Peyer's patch (tissue), 4 donors: ENCODE measurements at regions not wholly inside any gene's neighbourhood (a gene's known extent, or its start where the extent isn't known, plus 50 kb on each side); places are given as distances from the start of the nearest gene placed in this dataset.

Source experiments
- DNase-seq, 3 donors: peaks; one replicate each; pipeline ENCODE4 v3.0.0-alpha.2; 2017 to 2019
- H3K27ac ChIP-seq, 4 donors: fragments of 200-600 bp; sonication (generic); one replicate each; pipeline ENCODE4 v1.5.1; 2016 to 2019
- H3K27me3 ChIP-seq, 2 donors: fragments of 200-600 bp; sonication (generic); one replicate each; pipeline ENCODE4 v1.5.1; 2019
- H3K36me3 ChIP-seq, 3 donors: fragments of 200-600 bp; sonication (generic); one replicate each; pipeline ENCODE4 v1.5.1; 2016 to 2019
- H3K4me1 ChIP-seq, 4 donors: fragments of 200-600 bp; sonication (generic); one replicate each; pipeline ENCODE4 v1.5.1; 2016 to 2019
- H3K4me3 ChIP-seq, 4 donors: fragments of 200-600 bp; sonication (generic); 1 replicate in 3 of 4; 2 replicates in 1 of 4; pipeline ENCODE4 v1.5.1; 2016 to 2019; ENCODE audit warnings: mild to moderate bottlenecking in 1 of 4
- H3K9me3 ChIP-seq, 4 donors: fragments of 200-600 bp; sonication (generic); one replicate each; pipeline ENCODE4 v1.5.1; 2016 to 2019; ENCODE audit warnings: mild to moderate bottlenecking in 1 of 4
- POLR2A ChIP-seq, 2 donors: fragments of 450-650 bp; IDR thresholded peaks; one replicate each; pipeline ENCODE4 v1.5.1; 2017; ENCODE audit warnings: antibody characterized with exemption in 2 of 2, mild to moderate bottlenecking in 2 of 2, moderate library complexity in 2 of 2
- TF ChIP-seq, protein P1 (sequence below), 6 experiments: fragments of 450-650 bp in 4 of 6; fragments of 200-600 bp in 2 of 6; sonication (generic) in 1 of 6; IDR thresholded peaks; one replicate each; pipeline ENCODE4 v1.5.1; 2017 to 2019; ENCODE audit warnings: antibody characterized with exemption in 6 of 6, mild to moderate bottlenecking in 3 of 6, moderate library complexity in 1 of 6

DNA sequence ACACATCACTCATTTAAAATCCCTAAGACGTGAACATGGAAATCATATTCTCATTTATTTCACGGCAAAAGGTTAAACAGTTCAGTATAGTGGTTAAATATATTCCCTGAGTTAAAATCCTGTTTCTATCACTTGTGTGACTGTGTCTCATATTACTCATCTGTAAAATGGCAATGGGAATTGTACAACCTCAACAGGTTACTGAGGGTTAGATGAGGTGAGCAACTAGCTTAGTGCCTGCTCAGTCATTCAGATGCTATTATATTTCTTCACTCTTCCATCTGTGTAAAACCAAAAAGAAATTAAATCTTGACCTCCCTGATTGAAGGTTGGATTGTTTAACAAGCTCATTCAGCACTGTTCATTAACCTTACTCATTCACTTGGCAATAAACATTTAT, 212.4 kb upstream of the STK17B start:
- no peak for DNase-seq
- H3K36me3 ChIP-seq: no peaks in the 10 kb centered on the region
- no peak for TF ChIP-seq POLR2A (IDR thresholded peaks at IDR 0.05)
- TF ChIP-seq, protein P1, sequence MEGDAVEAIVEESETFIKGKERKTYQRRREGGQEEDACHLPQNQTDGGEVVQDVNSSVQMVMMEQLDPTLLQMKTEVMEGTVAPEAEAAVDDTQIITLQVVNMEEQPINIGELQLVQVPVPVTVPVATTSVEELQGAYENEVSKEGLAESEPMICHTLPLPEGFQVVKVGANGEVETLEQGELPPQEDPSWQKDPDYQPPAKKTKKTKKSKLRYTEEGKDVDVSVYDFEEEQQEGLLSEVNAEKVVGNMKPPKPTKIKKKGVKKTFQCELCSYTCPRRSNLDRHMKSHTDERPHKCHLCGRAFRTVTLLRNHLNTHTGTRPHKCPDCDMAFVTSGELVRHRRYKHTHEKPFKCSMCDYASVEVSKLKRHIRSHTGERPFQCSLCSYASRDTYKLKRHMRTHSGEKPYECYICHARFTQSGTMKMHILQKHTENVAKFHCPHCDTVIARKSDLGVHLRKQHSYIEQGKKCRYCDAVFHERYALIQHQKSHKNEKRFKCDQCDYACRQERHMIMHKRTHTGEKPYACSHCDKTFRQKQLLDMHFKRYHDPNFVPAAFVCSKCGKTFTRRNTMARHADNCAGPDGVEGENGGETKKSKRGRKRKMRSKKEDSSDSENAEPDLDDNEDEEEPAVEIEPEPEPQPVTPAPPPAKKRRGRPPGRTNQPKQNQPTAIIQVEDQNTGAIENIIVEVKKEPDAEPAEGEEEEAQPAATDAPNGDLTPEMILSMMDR (IDR thresholded peaks at IDR 0.05): no peak
- H3K4me1 ChIP-seq: peaks cover 0 to 14% (median 0%) of the 10 kb centered on the region in 4 donors
- H3K9me3 ChIP-seq: no peaks in the 10 kb centered on the region
- no peak overlapping the region for H3K27ac ChIP-seq
- H3K27me3 ChIP-seq: no peaks in the 10 kb centered on the region
- H3K4me3 ChIP-seq: no peak overlapping the region

DNA sequence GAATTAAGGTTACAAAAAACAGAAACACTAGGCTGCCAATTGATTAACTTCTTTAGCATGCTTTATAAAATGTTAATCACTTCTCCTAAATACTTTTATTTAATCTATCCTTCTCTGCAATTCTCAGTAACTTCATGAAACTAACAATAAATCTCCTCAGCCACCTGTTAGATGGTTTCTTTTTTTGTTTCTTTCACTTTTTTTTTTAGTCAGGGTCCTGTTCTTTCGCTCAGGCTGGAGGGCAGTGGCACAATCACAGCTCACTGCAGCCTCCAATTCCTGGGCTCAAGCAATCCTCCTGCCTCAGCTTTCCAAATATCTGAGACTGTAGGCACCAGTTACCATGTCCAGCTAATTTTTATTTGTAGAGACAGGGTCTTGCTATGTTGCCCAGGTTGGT, 213.4 kb upstream of the STK17B start:
- Histone ChIP-seq H3K27ac (no peak overlapping the region), H3K9me3 (no peaks in the 10 kb centered on the region), H3K4me3 (no peak overlapping the region), H3K36me3 (no peaks in the 10 kb centered on the region), H3K4me1 (peaks cover 0 to 14% (median 0%) of the 10 kb centered on the region in 4 donors), H3K27me3 (no peaks in the 10 kb centered on the region)
- DNase-seq: no peak
- TF ChIP-seq POLR2A (IDR thresholded peaks at IDR 0.05): no peak
- TF ChIP-seq, protein P1 (IDR thresholded peaks at IDR 0.05): no peak

DNA sequence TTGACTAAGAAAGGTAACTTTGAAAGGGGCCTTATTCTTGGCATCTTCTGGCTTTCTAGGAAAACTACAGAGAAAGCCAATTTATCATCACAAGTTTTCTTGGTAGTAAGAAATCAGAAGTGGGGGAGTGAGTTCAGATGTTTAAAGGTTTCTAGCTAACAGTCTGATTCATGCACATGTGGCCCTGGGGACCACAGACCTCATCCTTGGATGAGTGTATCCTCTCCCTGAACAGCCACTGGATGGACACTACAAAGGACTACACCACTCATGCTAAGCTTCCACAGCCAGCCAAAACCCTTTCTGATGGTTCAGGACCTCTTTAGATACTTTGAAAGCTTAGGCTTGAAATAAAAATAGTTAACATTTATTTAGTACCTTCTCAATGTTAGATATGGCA, 218.3 kb upstream of the STK17B start:
- DNase-seq: no peak
- Histone ChIP-seq H3K4me1 (no peaks in the 10 kb centered on the region), H3K27ac (no peak overlapping the region), H3K27me3 (no peaks in the 10 kb centered on the region), H3K4me3 (no peak overlapping the region), H3K36me3 (no peaks in the 10 kb centered on the region), H3K9me3 (no peaks in the 10 kb centered on the region)
- TF ChIP-seq POLR2A (IDR thresholded peaks at IDR 0.05): no peak
- TF ChIP-seq, protein P1 (IDR thresholded peaks at IDR 0.05): no peak

DNA sequence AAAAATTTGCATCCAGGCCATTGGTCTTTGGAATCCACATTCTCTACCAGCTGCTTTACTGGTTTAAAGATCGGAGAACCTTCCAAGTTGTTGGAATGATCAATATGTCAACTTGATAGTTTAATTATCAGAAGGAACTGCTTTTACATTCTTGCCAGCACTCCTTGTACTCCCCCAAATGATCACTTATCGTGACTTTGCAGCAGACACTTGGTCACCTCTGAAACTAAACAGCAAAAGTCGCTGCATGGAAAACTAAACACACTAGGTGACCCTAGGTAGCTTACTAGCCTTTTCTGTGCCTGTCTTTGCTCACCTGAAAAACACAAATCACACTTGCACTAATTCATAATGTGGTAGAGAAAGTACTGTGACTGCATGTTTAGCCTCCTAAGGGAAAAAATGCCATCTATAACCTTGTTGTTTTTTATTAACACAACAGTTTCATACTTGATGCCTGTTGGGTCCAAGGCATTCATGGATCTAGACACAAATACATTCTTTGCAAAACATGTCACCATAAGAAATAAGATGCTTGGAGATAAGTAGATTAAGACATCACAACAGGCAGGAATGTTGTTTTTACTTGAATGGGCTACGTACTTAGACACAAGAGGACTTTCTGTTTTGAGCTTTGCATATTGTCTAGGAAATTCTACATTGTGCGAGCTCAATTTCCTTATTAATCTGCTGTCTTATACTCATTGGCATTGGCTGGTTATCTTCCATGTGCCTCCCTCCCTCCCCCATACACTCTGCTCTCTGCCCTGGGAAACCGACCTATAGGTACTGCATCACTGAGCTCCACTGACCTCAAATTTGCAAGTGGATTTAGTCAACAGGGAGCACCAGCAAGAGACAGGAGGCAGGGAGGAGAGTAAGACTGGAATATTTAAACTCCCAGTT, 219.1 kb upstream of the STK17B start:
- no peaks in the 10 kb centered on the region for H3K9me3 ChIP-seq
- H3K4me3 ChIP-seq: no peak overlapping the region
- TF ChIP-seq POLR2A (IDR thresholded peaks at IDR 0.05): no peak
- TF ChIP-seq, protein P1 (IDR thresholded peaks at IDR 0.05): no peak
- no peaks in the 10 kb centered on the region for H3K4me1 ChIP-seq
- H3K27me3 ChIP-seq: no peaks in the 10 kb centered on the region
- no peak overlapping the region for H3K27ac ChIP-seq
- DNase-seq: no peak
- H3K36me3 ChIP-seq: no peaks in the 10 kb centered on the region

DNA sequence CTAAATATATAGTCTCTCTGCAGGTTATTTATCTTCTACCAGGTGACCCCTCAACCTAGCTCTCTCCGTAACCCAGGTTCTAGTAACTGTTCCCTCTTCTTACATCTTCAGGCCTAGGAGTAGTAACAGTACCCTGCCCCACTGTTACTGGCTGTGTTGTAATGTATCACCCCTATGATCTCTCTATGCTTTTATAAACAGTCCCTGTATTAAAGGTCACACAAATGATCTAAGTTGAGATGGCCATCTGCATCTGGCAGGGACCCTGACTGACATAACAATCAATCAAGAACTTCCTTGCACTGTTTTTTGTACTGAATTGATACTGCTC, 219.7 kb upstream of the STK17B start:
- Histone ChIP-seq H3K27me3 (no peaks in the 10 kb centered on the region), H3K4me3 (no peak overlapping the region), H3K27ac (no peak overlapping the region), H3K9me3 (no peaks in the 10 kb centered on the region), H3K4me1 (no peaks in the 10 kb centered on the region), H3K36me3 (no peaks in the 10 kb centered on the region)
- no peak for DNase-seq
- no peak for TF ChIP-seq POLR2A (IDR thresholded peaks at IDR 0.05)
- TF ChIP-seq, protein P1 (IDR thresholded peaks at IDR 0.05): no peak
